CD4-positive, alpha-beta T cell (primary cell): ENCODE measurements at regions not wholly inside any gene's neighbourhood (a gene's known extent, or its start where the extent isn't known, plus 50 kb on each side); places are given as distances from the start of the nearest gene placed in this dataset.
"Not testable (repeated sequence)": the region's sequence is repeated elsewhere in the genome, so short reads cannot be mapped to it uniquely, and the experiment has no call there.

ENCODE experiments used
- ATAC-seq: fragments of 200-7000 bp; cut with Tn5 transposase; one replicate; pipeline ENCODE4 v1.10.0; 2022; ENCODE audit warnings: mild to moderate bottlenecking; ENCODE audit not compliant: poor library complexity
- CTCF ChIA-PET: fragments of 350-600 bp; sonication (Branson Sonifier 250); formaldehyde crosslinking; loops from one replicate; lab custom pipeline; 2021; ENCODE audit warnings: antibody characterized with exemption, inconsistent platforms; lab: Charles Lee
- POLR2A ChIA-PET: fragments of 350-600 bp; sonication (Branson Sonifier 250); formaldehyde crosslinking; loops from one replicate; lab custom pipeline; 2021; ENCODE audit warnings: antibody characterized with exemption, inconsistent platforms; lab: Charles Lee
- DNase-seq, 14 experiments: peaks; one replicate each; pipeline ENCODE4 v3.0.0-alpha.2; 2013 to 2020; ENCODE audit warnings: mixed read lengths in 2 of 14
- H3K27ac ChIP-seq, 2 donors: one replicate each; pipeline versions ENCODE4 v1.5.1 to v1.7.0; 2013; ENCODE audit warnings: low read length in 2 of 2, low read depth in 1 of 2, mild to moderate bottlenecking in 1 of 2
- H3K27me3 ChIP-seq, 2 experiments: 1 replicate in 1 of 2; 2 replicates in 1 of 2; pipeline versions ENCODE4 v1.6.1 to v1.7.0; 2013; ENCODE audit warnings: low read length in 2 of 2, control low read depth in 1 of 2, mild to moderate bottlenecking in 1 of 2, moderate library complexity in 1 of 2; ENCODE audit not compliant: insufficient read depth in 2 of 2, control insufficient read depth in 1 of 2
- H3K36me3 ChIP-seq: one replicate; pipeline ENCODE4 v1.6.1; 2013; ENCODE audit warnings: low read length, control low read depth; ENCODE audit not compliant: insufficient read depth
- H3K4me1 ChIP-seq: one replicate; pipeline ENCODE4 v1.6.1; 2013; ENCODE audit warnings: low read length, control low read depth; ENCODE audit not compliant: insufficient read depth
- H3K4me3 ChIP-seq: one replicate; pipeline ENCODE4 v1.5.1; 2013; ENCODE audit warnings: mild to moderate bottlenecking, low read length, moderate library complexity
- H3K9me3 ChIP-seq, 2 experiments: 1 replicate in 1 of 2; 2 replicates in 1 of 2; pipeline versions ENCODE4 v1.6.1 to v1.7.0; 2013; ENCODE audit warnings: low read length in 2 of 2, mild to moderate bottlenecking in 2 of 2, control low read depth in 1 of 2, moderate library complexity in 1 of 2; ENCODE audit not compliant: control insufficient read depth in 1 of 2, insufficient read depth in 1 of 2
- H3K27ac Mint-ChIP-seq: one replicate; pipeline ENCODE4 v1.8.0; 2020; ENCODE audit warnings: mixed read lengths
- H3K27me3 Mint-ChIP-seq: one replicate; pipeline ENCODE4 v1.8.0; 2021; ENCODE audit warnings: mixed read lengths
- H3K36me3 Mint-ChIP-seq: one replicate; pipeline ENCODE4 v1.8.0; 2021; ENCODE audit warnings: low read depth, mixed read lengths
- H3K4me1 Mint-ChIP-seq: one replicate; pipeline ENCODE4 v1.8.0; 2021; ENCODE audit warnings: low read depth, mixed read lengths
- H3K4me3 Mint-ChIP-seq: one replicate; pipeline ENCODE4 v1.8.0; 2020; ENCODE audit warnings: mild to moderate bottlenecking, mixed read lengths
- H3K9me3 Mint-ChIP-seq: one replicate; pipeline ENCODE4 v1.8.0; 2020; ENCODE audit warnings: mixed read lengths
- intact Hi-C, 2 experiments: fragments of 100-400 bp; cut with DNase I in 1 of 2; cut with micrococcal nuclease in 1 of 2; formaldehyde crosslinking; loops; one replicate each; pipeline versions ENCODE4 v1.15.1 to v1.9.0; 2023 to 2025; cut with DNase I, micrococcal nuclease

DNA sequence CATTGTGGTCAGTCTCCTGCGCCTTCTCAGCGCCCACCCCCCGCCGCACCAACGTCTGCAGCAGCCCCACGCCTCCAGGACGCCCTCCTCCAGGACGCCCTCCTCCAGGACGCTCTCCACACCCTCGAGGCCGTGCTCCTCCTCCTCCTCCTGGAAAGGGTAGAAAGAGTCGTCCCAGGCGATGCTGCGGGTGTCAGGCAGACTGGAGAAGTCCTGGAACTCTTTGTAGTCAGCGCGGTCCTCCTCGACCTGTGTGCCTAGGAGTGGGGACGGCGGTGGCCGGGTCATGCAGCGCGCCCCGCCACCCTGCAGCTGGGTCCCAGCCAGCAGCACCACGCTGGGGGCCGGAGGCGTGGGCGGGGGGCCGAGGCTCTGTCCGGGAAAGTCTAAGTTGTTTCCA, 58.7 kb upstream of the OR4C13 start:
- ATAC-seq, H3K4me1 Mint-ChIP-seq, H3K4me1 ChIP-seq, H3K27me3 Mint-ChIP-seq, H3K36me3 Mint-ChIP-seq, intact Hi-C loops, CTCF ChIA-PET, H3K36me3 ChIP-seq, H3K4me3 ChIP-seq, H3K4me3 Mint-ChIP-seq, H3K27ac ChIP-seq, DNase-seq, H3K27me3 ChIP-seq, H3K27ac Mint-ChIP-seq, POLR2A ChIA-PET: not testable (repeated sequence)
- H3K9me3 Mint-ChIP-seq = peaks cover 17% of the 10 kb centered on the region
- H3K9me3 ChIP-seq = peaks cover 5 to 28% of the 10 kb centered on the region in 2 experiments
